SU-DHL-6 (cell line): ENCODE measurements at regions not wholly inside any gene's neighbourhood (a gene's known extent, or its start where the extent isn't known, plus 50 kb on each side); places are given as distances from the start of the nearest gene placed in this dataset.

ENCODE experiments used
- H2AFZ ChIP-seq: fragments of 200-600 bp; sonication (generic); 2 replicates; pipeline ENCODE4 v1.6.1; 2014; ENCODE audit warnings: low read depth, mild to moderate bottlenecking, moderate library complexity, mixed read lengths, antibody characterized with exemption, low read length; ENCODE audit not compliant: severe bottlenecking
- H3F3A ChIP-seq: fragments of 200-600 bp; shearing (Covaris generic); 2 replicates; pipeline ENCODE4 v1.6.0; 2016; ENCODE audit warnings: antibody characterized with exemption, mild to moderate bottlenecking; ENCODE audit not compliant: insufficient read depth
- H3K27ac ChIP-seq: fragments of 200-600 bp; sonication (generic); 2 replicates; pipeline ENCODE4 v1.5.1; 2016; ENCODE audit warnings: low read depth, mild to moderate bottlenecking, low read length, moderate library complexity, mixed read lengths
- H3K27me3 ChIP-seq: fragments of 200-600 bp; sonication (generic), shearing (Covaris generic); 2 replicates; pipeline ENCODE4 v1.6.0; 2014; ENCODE audit warnings: mild to moderate bottlenecking, low read length
- H3K36me3 ChIP-seq: fragments of 200-600 bp; sonication (generic); 2 replicates; pipeline ENCODE4 v1.6.1; 2014; ENCODE audit warnings: mild to moderate bottlenecking, low read length, mixed read lengths
- H3K4me2 ChIP-seq: fragments of 300-600, 200-600 bp; shearing (Covaris generic), sonication (generic); 2 replicates; pipeline ENCODE4 v1.6.0; 2014; ENCODE audit warnings: low read length, low read depth, mild to moderate bottlenecking; ENCODE audit not compliant: poor library complexity, severe bottlenecking
- H3K4me3 ChIP-seq: fragments of 200-600 bp; sonication (generic); 2 replicates; pipeline ENCODE4 v1.5.1; 2014; ENCODE audit warnings: antibody characterized with exemption, low read length, mild to moderate bottlenecking, mixed read lengths; ENCODE audit not compliant: insufficient read depth, poor library complexity, severe bottlenecking
- H3K79me2 ChIP-seq: fragments of 200-600 bp; sonication (generic); 2 replicates; pipeline ENCODE4 v1.6.1; 2014; ENCODE audit warnings: mild to moderate bottlenecking, low read length, moderate library complexity; ENCODE audit not compliant: insufficient read depth
- H3K9ac ChIP-seq: fragments of 200-600 bp; sonication (generic); 2 replicates; pipeline ENCODE4 v1.7.0; 2014; ENCODE audit warnings: mild to moderate bottlenecking, low read length
- H3K9me2 ChIP-seq: fragments of 200-600 bp; sonication (generic); replicated peaks from 2 replicates; pipeline ENCODE4 v1.6.1; 2014; ENCODE audit warnings: low read length; ENCODE audit not compliant: insufficient read depth
- H3K9me3 ChIP-seq: fragments of 200-600 bp; sonication (generic); 2 replicates; pipeline ENCODE4 v1.6.1; 2014; ENCODE audit warnings: low read length, mixed read lengths; ENCODE audit not compliant: insufficient read depth
- H4K20me1 ChIP-seq: fragments of 200-600 bp; sonication (generic); 2 replicates; pipeline ENCODE4 v1.6.1; 2014; ENCODE audit warnings: low read depth, mild to moderate bottlenecking, antibody characterized with exemption, low read length, moderate library complexity, mixed read lengths
- EZH2phosphoT487 ChIP-seq: fragments of 200-600 bp; sonication (generic), shearing (Covaris generic); conservative IDR thresholded peaks from 2 replicates; pipeline ENCODE4 v1.6.1; 2018; ENCODE audit warnings: mild to moderate bottlenecking, antibody characterized with exemption, low read length, moderate library complexity, mixed read lengths
- TF ChIP-seq, protein P1 (sequence below): fragments of 200-600 bp; sonication (generic); IDR thresholded peaks from one replicate; pipeline ENCODE4 v1.5.1; 2017; ENCODE audit warnings: antibody characterized with exemption, mild to moderate bottlenecking, low read length, moderate library complexity; ENCODE audit not compliant: insufficient read depth, poor library complexity, severe bottlenecking

DNA sequence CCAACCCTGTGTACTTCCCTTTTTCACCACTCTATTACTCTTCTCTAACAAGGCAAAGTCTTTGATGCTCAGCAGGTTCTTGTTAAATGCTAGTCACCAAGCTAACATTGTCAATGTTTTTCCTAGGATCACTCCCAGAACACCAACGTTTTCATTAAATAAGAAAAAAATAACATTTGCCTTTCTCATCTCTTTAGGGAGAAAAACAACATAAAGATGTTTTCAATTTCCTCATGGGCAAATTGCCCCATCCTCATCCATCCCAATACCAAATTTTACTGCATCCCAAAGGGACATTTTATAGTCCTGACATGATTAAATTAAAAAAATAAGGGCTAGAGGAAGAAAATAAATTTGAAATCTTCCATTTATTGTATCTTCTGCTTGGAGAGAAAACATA, 106.5 kb downstream of the SUCNR1 start:
- no peak overlapping the region for H3K9ac ChIP-seq
- no peak overlapping the region for H2AFZ ChIP-seq
- no peaks in the 10 kb centered on the region for H3K79me2 ChIP-seq
- no peaks in the 10 kb centered on the region for H3K9me2 ChIP-seq
- H3K9me3 ChIP-seq = no peaks in the 10 kb centered on the region
- no peaks in the 10 kb centered on the region for H3K27me3 ChIP-seq
- H3K36me3 ChIP-seq = no peaks in the 10 kb centered on the region
- H3K4me2 ChIP-seq = no peak overlapping the region
- H3K4me3 ChIP-seq = no peak overlapping the region
- no peaks in the 10 kb centered on the region for H3F3A ChIP-seq
- H4K20me1 ChIP-seq = no peaks in the 10 kb centered on the region
- TF ChIP-seq EZH2phosphoT487 = no peak
- TF ChIP-seq, protein P1, sequence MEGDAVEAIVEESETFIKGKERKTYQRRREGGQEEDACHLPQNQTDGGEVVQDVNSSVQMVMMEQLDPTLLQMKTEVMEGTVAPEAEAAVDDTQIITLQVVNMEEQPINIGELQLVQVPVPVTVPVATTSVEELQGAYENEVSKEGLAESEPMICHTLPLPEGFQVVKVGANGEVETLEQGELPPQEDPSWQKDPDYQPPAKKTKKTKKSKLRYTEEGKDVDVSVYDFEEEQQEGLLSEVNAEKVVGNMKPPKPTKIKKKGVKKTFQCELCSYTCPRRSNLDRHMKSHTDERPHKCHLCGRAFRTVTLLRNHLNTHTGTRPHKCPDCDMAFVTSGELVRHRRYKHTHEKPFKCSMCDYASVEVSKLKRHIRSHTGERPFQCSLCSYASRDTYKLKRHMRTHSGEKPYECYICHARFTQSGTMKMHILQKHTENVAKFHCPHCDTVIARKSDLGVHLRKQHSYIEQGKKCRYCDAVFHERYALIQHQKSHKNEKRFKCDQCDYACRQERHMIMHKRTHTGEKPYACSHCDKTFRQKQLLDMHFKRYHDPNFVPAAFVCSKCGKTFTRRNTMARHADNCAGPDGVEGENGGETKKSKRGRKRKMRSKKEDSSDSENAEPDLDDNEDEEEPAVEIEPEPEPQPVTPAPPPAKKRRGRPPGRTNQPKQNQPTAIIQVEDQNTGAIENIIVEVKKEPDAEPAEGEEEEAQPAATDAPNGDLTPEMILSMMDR = no peak
- no peak overlapping the region for H3K27ac ChIP-seq

DNA sequence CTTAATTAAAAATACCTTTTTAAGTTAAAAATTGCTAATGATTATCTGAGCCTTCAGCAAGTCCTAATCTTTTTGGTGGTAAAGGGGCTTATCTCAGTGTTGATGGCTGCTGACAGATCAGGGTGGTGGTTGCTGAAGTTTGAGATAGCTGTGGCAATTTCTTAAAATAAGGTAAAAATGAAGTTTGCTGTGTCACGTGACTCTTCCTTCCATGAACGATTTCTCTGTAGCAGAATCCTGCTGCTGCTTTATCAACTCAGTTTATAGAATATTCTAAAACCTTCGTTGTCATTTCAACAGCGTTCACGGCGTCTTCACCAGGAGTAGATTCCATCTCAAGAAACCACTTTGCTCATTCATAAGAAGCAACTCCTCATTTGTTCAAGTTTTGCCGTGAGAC, 110.1 kb downstream of the SUCNR1 start:
- no peaks in the 10 kb centered on the region for H4K20me1 ChIP-seq
- no peak overlapping the region for H3K4me3 ChIP-seq
- H3K4me2 ChIP-seq = no peak overlapping the region
- no peaks in the 10 kb centered on the region for H3K79me2 ChIP-seq
- no peak for TF ChIP-seq EZH2phosphoT487
- TF ChIP-seq, protein P1 = no peak
- no peaks in the 10 kb centered on the region for H3K27me3 ChIP-seq
- no peak overlapping the region for H3K9ac ChIP-seq
- H2AFZ ChIP-seq = no peak overlapping the region
- no peaks in the 10 kb centered on the region for H3K9me2 ChIP-seq
- no peaks in the 10 kb centered on the region for H3K36me3 ChIP-seq
- no peaks in the 10 kb centered on the region for H3F3A ChIP-seq
- no peaks in the 10 kb centered on the region for H3K9me3 ChIP-seq
- no peak overlapping the region for H3K27ac ChIP-seq

DNA sequence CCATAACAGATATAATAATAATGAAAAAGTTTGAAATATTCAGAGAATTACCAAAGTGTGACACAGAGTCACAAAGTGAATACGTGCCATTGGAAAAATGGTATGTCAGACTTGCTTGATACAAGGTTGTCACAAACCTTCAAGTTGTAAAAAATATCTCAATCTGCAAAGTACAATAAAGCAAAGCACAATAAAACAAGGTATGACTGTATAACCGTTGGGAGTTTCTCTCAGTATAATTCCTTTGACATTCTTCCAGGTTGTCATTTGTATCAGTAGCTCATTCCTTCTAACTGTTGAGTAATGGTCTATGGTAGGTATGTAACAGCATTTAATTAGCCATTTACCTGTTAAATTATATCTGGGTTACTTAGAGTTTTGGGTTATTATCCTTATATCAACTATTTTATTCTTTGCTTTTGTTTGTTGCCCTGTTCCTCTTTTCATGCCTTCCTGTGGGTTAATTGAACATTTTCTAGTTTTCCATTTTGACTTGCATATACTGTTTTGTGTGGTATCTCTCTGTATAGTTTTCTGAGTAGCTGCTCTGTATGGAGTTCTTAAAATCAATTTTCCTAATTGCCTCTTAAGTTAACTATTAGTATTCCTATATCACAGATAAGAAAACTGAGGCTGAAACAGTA, 112.5 kb downstream of the SUCNR1 start:
- Histone ChIP-seq H3K9ac (no peak overlapping the region), H3K27ac (no peak overlapping the region)

More for the DNA sequence above, 112.5 kb downstream of the SUCNR1 start:
- no peaks in the 10 kb centered on the region for H3K9me2 ChIP-seq
- H3K36me3 ChIP-seq = no peaks in the 10 kb centered on the region
- H4K20me1 ChIP-seq = no peaks in the 10 kb centered on the region
- H3K79me2 ChIP-seq = no peaks in the 10 kb centered on the region
- TF ChIP-seq, protein P1 = no peak
- no peak for TF ChIP-seq EZH2phosphoT487
- no peaks in the 10 kb centered on the region for H3K9me3 ChIP-seq
- H3K4me2 ChIP-seq = no peak overlapping the region
- no peak overlapping the region for H2AFZ ChIP-seq
- no peaks in the 10 kb centered on the region for H3K27me3 ChIP-seq
- no peak overlapping the region for H3K4me3 ChIP-seq
- H3F3A ChIP-seq = no peaks in the 10 kb centered on the region
